ENCODE measurements at regions not wholly inside any gene's neighbourhood (a gene's known extent, or its start where the extent isn't known, plus 50 kb on each side); places are given as distances from the start of the nearest gene placed in this dataset.
A peak's percentile ranks its signal among the peaks of the same experiment; 100 is the strongest.

DNA sequence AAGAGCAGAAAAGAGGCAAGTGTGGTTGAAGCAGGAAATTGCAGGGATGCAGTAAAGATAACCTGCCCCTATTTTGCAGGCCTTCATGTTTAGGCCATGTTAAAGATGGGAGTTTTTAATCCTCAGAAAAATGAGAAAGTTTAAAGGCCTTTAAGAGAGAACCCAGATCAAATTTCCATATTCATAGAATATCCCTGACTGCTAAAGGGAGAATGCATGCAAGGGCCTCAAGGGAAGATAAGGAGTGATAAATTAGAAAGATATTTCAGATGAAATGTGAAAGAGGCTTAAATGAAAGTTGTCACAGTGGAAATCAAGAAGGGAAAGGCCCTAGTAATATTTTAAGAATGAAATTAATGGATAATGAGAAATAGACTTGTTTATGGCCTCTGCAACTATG, 292.1 kb downstream of the SATB1 start:
- no peaks in the 10 kb centered on the region for H3K36me3 ChIP-seq (ENCODE audit: control insufficient read depth, insufficient read depth, low read length)
- no peak overlapping the region for H3K4me3 ChIP-seq (ENCODE audit: low read depth, low read length)
- ChIA-PET CTCF (no interaction called here), POLR2A (no interaction called here)
- DNase-seq (ENCODE audit: low read depth), result no peak
- no peaks in the 10 kb centered on the region for H3K27me3 ChIP-seq (ENCODE audit: control insufficient read depth, insufficient read depth, low read length)
- TF ChIP-seq, protein P1, sequence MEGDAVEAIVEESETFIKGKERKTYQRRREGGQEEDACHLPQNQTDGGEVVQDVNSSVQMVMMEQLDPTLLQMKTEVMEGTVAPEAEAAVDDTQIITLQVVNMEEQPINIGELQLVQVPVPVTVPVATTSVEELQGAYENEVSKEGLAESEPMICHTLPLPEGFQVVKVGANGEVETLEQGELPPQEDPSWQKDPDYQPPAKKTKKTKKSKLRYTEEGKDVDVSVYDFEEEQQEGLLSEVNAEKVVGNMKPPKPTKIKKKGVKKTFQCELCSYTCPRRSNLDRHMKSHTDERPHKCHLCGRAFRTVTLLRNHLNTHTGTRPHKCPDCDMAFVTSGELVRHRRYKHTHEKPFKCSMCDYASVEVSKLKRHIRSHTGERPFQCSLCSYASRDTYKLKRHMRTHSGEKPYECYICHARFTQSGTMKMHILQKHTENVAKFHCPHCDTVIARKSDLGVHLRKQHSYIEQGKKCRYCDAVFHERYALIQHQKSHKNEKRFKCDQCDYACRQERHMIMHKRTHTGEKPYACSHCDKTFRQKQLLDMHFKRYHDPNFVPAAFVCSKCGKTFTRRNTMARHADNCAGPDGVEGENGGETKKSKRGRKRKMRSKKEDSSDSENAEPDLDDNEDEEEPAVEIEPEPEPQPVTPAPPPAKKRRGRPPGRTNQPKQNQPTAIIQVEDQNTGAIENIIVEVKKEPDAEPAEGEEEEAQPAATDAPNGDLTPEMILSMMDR (IDR thresholded peaks at IDR 0.05; ENCODE audit: insufficient read depth, low read depth, low read length), result no peak

DNA sequence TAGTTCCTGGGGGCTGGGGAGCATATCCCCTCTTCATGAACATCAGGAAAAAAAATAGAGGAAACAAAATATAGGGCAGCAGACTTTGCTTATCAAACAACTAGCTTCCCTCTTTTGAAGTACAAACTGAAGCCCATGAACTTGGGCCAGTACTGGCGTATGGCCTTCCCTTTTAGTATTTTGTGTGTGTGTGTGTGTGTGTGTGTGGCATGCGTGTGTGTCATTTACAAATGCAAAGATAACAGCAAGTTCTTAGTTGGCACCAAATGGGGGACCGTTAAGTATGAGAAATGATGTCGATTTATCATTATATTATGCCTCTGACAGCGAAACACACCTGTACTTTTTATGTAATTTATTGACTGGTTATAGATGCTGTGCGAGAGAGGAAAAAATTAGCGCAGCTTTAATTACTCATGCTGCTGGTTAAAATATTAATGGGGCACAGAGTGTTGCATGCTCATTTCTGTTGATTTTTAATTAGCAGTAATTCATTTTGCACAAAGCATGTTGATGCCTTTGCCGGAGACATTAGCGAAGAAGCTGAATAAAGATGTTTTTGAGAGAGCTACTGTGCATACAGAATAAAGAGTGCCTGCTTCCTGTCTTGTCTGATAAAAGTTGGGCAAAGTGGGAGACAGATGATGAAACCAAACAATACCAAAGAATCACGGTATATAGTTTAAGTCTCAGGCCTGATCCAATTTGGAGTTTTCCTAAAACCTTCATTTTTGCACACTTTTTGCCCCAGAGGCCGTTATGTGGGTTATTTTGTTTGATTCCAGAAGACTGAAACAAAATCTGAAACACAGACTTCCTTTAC, 297.1 kb downstream of the SATB1 start:
- POLR2A ChIA-PET, result no interaction called here
- Histone ChIP-seq H3K4me3 (ENCODE audit: low read depth, low read length) (no peak overlapping the region), H3K27me3 (ENCODE audit: control insufficient read depth, insufficient read depth, low read length) (no peaks in the 10 kb centered on the region), H3K36me3 (ENCODE audit: control insufficient read depth, insufficient read depth, low read length) (no peaks in the 10 kb centered on the region)
- CTCF ChIA-PET, result interaction anchor here (0.7 to 1.1 kb wide), 2 partner anchors 13 to 21 kb away, joined by 3 read pairs; no protein-coding TSS in a partner anchor
- DNase-seq (ENCODE audit: low read depth), result no peak
- TF ChIP-seq, protein P1 (IDR thresholded peaks at IDR 0.05; ENCODE audit: insufficient read depth, low read depth, low read length), result no peak

DNA sequence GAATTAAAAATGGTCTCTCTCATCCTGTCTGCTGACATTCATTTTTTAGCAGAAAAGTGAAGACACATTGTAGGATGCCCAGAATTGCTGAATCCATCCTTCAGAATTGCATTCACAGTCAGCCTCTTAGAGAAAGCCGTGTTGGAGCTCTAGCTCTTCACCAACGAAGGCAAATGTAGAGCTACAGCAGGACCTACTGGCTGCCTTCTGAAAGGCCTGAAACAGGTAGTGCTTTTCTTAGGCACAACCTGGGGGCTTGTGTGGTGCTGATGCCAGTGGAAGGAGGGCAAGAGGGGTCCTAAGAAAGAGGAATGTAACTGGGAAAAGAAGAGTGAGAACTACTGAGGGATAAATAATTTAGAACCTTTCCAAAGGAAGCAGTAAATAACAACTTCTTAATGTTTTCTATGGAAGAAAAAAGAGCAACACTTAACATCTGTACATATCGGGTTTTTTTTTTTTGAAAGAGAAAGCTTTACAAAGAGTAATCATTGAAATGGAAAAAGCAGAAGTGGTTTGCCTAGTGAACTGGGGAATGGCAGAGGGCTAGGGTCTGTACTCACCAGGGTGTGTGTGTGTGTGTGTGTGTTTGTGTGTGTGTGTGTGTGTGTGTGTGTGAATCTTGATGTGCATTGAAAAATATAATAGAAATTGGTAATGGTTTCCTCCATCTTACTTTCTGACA, 297.8 kb downstream of the SATB1 start:
- TF ChIP-seq, protein P1 (IDR thresholded peaks at IDR 0.05; ENCODE audit: insufficient read depth, low read depth, low read length), result no peak
- H3K36me3 ChIP-seq (ENCODE audit: control insufficient read depth, insufficient read depth, low read length), result no peaks in the 10 kb centered on the region
- ChIA-PET CTCF (interaction anchor here (0.7 kb wide), 1 partner anchor 13 kb away, joined by 3 read pairs; no protein-coding TSS in a partner anchor), POLR2A (no interaction called here)
- DNase-seq (ENCODE audit: low read depth), result no peak
- no peaks in the 10 kb centered on the region for H3K27me3 ChIP-seq (ENCODE audit: control insufficient read depth, insufficient read depth, low read length)
- H3K4me3 ChIP-seq (ENCODE audit: low read depth, low read length), result no peak overlapping the region

DNA sequence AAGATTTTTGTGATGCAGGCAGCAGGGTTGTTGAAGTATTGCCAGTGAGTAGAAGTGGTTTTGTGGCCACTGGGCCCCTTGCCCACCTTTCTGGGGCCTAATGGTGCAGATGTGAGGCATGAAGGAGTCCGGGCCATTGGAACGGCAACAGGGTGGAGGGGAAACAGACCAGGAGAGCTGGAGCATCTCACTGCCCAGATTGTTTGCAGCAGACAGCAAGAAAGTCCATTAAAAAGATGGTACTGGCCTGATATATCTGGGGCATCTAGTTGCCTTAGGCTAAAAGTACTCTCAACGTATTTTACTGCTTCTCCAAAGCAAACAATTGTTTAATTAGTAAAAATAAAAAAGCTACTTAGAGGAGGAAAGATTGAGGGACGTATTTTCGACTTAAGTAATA, 298.4 kb downstream of the SATB1 start:
- no peak overlapping the region for H3K4me3 ChIP-seq (ENCODE audit: low read depth, low read length)
- ChIA-PET CTCF (no interaction called here), POLR2A (no interaction called here)
- H3K27me3 ChIP-seq (ENCODE audit: control insufficient read depth, insufficient read depth, low read length), result no peaks in the 10 kb centered on the region
- TF ChIP-seq, protein P1 (IDR thresholded peaks at IDR 0.05; ENCODE audit: insufficient read depth, low read depth, low read length), result no peak
- no peaks in the 10 kb centered on the region for H3K36me3 ChIP-seq (ENCODE audit: control insufficient read depth, insufficient read depth, low read length)
- no peak for DNase-seq (ENCODE audit: low read depth)

DNA sequence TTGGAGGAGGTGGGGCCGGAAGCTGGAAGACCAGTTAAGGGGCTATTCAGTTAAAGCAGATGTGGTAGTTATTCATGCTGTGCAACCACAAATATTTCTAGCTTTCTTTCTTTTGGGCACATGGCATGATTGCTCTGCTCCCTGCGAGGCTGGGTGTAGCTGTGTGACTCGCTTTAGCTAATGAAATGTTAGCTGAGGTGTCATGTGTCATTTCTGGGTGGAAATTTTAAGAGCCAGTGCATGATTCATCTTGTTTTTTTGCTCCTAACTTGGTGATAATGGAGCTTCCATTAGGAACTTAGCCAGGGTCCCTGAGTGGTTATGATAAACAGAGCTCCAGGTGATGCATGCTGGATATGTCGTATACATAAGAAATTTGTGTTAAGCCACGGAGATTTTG, 300.6 kb downstream of the SATB1 start:
- no peaks in the 10 kb centered on the region for H3K27me3 ChIP-seq (ENCODE audit: control insufficient read depth, insufficient read depth, low read length)
- POLR2A ChIA-PET, result no interaction called here
- H3K4me3 ChIP-seq (ENCODE audit: low read depth, low read length), result no peak overlapping the region
- peak; percentile 54 for DNase-seq (ENCODE audit: low read depth)
- H3K36me3 ChIP-seq (ENCODE audit: control insufficient read depth, insufficient read depth, low read length), result no peaks in the 10 kb centered on the region
- CTCF ChIA-PET, result interaction anchor here (0.6 to 1.2 kb wide), 2 partner anchors 12 to 19 kb away, joined by 3 to 5 read pairs; no protein-coding TSS in a partner anchor
- TF ChIP-seq, protein P1 (IDR thresholded peaks at IDR 0.05; ENCODE audit: insufficient read depth, low read depth, low read length), result no peak

All from BJ (cell line).